ENCODE measurements at regions not wholly inside any gene's neighbourhood (a gene's known extent, or its start where the extent isn't known, plus 50 kb on each side); places are given as distances from the start of the nearest gene placed in this dataset.
"Not testable (repeated sequence)": the region's sequence is repeated elsewhere in the genome, so short reads cannot be mapped to it uniquely, and the experiment has no call there.

DNA sequence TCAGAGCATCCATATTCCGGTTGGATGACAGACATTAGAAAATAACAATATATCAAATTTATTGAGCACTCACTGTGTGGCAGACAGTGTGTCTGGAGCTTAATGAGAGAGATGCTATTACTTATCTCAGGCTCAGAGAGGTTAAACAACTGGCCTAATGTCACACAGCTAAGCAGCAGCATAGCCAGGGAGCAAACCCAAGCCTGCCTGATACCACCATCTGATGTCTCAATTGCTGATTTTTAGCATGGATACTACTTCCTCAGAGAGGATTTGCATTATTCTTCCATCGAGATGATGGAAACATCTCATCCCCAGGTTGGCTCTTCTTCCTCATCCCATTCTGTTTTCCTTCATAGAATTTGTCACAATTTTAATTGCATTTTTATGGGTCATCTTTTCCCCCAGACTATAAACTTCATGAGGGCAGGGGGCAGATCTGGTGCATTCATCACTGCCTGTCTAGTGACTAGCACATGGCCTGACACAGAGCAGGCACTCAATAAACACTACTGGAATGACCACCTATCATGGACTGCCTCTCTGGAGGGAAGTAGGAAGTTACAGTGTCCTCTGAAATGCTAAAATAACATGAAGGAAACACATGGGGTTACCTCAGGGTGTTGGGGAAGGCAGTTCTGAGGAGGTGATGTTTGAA is 344.8 kb upstream of the CCL2 start:
- no peak for DNase-seq

DNA sequence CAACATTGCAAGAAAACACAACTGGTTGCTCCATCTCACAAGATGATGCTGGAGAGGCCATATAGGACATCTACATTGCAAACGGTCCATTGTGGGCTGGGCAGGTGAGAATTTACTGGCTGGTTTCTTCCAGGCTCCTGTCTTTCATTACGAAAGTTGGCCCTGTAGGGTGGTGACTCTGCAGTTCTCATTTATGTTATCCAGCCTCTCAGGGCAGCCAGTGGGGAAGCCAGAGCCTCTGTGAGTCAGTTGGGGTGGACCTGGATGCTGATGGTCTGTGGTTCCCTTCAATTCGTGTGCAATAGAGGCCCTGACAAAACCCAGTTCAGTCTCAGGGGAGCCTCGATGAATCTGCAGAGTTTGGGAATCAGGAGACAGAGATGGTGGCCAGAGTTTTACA is 341.0 kb upstream of the CCL2 start:
- no peak for DNase-seq

DNA sequence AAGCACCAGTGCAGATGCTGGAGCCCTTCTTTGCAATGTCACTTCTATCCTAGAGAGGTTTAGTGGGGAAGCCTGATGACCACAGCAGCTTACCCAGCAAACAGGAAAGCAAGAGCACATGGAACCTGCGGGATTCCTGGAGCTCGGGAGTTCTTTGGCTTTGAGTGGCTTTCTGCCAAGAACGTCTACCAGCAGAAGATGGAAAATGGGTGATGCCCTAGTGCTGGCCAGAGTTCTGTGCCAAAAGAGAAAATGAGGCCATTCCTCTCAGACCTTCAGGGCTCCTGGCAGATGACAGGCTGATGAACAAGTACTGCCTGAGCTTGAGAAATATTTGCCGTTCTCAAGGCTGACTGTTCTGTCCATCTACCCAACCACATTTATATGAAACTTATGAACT is 332.1 kb upstream of the CCL2 start:
- DNase-seq, result no peak

DNA sequence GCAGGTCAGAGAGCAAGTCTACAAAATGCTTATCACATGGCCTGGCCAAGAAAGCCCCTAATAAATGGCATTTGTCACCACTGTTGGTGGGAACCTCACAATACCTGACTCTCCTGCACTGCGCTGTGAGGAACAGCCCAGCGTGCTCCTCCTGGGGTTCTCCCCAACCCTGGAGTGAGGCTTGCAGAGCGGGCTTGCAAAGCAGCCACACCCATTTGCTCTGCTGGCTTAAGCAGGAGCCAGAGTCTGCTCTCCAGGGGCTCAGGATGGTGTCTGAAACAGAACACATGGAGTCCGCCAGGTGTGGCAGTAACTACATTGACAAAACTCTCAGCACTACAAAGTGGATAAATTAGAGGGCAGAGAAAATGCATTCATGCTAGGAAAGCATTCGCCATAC is 331.0 kb upstream of the CCL2 start:
- no peak for DNase-seq

DNA sequence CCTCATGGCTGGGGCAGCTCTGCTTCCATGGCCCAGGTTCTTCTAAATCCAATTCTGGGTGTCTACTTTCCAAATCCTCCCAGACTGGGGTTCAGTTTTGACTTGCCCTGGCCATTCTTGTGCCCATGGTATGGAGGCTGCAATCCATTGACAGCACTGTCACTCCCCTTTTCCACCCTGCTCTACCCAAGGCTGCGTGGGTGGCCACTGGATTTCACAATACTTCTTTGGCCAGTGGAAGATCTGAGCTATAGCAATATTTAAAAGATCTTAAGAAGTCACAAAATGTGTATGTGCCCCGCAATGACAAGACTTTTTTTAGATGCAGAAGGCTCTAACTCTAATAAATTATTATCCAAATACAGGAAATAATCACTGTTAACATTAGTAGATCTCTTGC is 329.4 kb upstream of the CCL2 start:
- no peak for DNase-seq

DNA sequence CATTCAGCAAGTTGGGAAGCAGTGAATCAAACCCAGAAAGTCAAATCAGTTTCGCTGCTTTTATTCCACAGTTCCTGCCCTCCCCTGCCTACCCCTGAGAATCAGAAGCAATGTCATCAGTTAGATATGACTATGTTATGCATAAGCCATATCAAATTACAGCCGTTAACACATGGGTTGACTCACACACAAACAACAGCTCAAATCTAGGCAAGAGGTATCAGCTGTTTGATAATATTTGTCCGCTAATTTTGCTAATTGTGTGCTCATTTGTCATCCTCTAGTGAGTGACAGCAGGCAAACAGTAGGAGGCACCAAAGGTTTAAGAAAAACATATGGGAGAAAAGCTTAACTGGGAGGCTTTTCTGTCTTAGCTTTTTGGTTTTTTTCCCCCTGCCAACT is 327.4 kb upstream of the CCL2 start:
- no peak for DNase-seq

DNA sequence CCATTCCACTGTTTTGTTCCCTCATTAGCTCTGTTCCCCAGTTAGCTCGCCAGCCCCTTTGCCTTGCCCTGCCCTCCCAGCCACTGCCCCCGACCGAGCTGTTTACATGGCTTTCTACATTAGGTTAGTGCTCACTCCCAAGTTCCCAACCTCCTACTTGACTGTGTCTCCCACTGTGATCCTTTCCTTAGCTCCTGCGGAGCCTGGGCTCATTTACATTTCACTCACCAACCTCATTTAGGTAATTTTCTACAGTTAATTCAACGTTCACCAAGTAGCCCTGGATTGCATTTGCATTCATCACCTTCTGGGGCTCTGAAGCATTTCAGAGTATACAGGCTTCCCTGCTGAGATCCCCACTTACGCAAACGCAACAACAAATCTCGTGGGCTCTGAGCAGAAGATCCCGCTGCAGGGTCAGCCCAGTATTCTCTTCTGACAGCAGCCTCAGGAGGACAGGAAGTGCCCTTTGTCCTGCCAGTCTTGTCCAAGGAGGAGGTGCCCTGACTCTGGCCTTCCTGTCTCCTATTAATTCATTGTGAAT is 325.8 kb upstream of the CCL2 start:
- DNase-seq, result no peak

DNA sequence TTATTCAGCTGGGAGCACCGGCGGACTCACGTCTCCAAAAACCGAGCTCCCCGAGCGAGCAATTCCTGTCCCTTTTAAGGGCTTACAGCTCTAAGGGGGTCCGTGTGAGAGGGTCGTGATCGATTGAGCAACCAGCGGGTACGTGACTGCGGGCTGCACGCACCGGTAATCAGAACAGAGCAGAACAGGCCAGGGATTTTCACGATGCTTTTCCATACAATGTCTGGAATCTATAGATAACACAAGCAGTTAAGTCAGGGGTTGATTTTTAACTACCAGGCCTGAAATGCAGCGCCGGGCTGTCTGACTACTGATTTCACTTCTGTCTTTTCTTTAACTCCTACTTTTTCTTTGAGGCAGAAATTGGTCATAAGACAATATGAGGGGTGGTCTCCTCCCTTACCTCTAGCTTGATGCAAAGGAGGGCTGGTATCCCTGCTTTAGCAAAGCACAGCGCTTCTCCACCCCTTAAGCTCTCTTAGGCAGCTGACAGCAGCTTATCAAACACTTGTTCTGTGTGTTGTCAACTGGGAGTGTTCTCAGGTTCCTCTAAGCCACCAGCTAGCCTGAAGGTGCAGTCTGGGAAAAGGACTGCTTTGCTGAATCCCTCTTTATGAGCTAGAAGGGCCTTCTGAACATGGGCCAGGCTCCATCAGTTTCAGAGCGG is 323.8 kb upstream of the CCL2 start:
- not testable (repeated sequence) for DNase-seq

DNA sequence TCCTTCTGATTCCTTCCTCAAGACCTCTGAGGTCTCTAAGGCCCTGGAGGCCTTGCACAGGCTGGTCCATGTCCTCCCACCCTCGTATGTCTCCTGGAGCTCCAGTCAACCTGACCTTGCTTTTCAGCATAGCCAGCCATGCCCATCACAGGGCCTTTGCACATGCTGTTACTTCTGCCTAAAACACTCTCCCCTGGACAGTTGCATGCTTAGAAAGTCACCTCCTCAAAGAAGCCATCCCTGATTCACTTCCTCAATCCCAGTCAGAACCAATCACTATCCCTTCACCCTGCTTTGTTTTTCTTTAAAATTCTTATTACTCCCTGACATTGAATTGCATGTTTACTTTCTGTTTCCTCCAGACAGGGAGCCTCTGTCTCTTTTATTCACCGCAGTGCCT is 322.1 kb upstream of the CCL2 start:
- no peak for DNase-seq

DNA sequence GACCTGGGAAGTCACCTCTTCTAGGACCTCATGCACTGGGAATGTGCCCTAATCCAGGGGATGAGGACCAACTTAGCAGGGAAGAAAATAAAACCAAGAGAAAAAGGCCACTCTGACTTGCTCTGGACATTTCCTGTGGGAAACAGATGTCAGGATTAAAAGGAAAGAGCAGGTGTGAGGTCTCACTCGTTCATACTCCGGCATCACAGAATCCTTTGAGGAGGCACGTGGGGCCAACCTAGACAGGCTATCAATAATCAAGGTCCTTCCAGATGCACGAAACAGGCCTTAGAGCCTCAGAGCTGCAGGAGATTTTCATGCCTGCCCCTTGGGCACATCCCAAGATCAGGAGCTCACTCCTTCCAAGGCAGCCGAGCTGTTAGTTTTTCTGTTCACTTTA is 321.5 kb upstream of the CCL2 start:
- no peak for DNase-seq

DNA sequence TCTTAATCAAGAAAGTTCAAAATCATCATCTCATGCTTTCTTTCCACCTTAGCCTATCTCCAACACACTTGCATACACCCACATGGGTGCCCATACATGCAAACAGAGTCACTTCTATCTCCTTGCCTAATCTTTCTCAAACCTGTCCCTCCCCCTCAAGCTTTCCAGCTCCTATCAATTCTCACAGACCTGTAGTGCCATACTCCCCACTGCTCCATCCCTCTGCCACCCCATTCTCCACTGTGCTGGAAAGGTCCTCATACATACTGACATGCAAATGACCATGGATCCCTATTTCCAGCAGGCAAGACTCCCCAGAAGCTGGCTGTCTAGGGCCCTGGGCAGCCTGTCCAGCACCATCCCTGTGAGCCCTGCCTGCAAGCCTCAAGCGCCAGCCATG is 320.4 kb upstream of the CCL2 start:
- DNase-seq, result no peak

DNA sequence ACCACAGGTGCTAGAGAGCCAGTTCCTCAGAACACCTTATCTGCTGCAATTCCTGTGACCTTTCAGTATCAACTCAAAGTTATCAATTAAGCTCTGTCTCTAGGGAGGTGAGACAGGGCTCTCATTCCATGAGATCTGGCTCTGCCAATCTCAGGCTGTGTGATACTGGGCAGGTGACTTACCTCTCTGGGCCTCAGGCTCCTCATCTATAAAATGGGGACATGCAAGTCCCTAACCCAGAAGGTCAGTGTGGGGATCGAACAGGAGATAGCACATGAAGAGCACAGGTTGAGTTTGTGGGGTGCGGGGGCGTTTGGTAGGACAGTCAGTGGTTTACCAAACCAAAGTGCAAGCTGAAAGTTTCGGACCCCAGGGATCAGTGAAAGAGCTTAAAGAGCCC is 319.3 kb upstream of the CCL2 start:
- DNase-seq, result no peak

DNA sequence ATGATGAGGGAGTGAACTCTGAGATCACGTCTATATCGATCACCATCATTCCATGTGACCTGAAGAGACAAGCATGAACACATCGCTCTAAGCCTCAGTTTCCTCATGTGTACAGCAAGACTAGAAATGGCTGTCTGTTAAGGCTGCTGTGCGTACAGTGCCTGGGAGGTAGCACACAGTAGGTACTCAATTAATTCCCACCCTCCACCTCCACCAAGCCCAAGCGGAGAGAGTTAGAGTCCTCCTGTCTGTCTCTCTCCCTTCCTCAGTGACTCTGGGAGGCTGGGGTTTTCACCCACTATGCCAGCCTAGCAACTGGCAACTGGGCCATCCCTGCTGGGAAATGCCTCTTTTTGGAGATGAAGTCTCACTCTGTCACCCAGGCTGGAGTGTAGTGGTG is 318.3 kb upstream of the CCL2 start:
- DNase-seq, result no peak

DNA sequence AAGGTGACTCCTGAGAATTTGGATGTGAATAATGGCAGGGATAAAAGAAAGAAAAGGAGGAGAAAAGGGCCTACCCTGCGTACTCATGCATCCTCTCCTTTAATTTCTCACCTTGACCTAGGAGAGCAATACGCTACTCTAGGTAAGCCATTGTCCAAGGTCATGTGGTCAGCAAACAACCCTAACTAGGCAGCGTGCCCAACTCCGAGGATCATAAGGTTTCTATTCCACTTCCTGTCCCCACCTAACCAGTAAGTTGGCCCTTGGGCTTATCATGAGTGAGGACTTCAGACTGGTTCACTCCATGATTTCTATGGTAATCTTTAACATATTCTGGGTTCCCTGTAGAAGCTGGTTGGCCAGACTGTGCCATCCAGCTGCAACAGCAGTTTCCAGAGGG is 315.1 kb upstream of the CCL2 start:
- no peak for DNase-seq

DNA sequence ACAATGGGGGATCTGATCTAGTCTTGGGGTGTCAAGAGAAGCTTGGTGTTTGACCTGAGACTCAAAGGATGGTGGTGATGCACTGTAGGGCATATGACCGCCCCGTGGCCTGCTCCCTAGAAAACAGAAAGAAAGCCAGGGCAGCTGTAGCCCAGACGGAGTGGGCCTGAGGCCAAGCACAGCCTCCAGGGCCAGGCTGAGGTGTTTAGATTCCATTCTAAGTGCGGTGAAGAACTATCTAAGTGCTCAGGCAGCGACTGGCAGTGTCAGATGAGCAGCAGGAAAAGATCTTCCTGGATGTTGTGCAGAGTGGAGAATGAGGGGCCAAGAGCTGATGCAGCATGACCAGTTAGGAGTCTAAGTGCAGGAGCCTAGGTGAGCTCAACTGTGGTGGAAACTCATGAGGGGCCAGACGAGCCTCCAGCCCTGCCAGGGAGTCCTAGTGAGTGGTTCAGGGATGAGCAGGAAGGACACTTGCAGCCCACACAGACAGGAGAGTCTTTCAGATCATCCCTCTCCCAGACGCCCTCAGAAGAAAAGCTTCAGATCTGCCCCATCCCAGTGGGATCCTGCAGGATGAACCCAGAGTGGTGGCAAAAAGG is 314.2 kb upstream of the CCL2 start:
- no peak for DNase-seq

DNA sequence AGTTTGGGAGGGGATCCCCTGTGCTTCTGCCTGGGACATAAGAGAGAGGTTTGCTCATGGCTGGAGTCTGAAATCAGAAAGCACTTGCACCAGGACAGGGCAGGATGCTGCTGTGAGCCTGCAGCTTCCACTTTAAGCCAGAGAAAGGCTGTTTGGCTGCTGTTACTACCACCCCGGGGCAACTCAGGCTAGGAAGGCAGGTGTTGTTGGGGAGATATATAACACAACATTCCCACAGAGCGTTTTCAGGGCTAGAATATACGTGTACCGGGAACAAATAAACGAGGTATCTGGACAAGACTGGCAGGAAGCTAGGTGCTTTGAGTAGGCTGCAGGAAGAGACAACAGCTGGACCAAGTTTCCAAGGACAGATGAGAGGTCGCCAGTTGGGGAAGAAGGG is 313.3 kb upstream of the CCL2 start:
- DNase-seq, result no peak

DNA sequence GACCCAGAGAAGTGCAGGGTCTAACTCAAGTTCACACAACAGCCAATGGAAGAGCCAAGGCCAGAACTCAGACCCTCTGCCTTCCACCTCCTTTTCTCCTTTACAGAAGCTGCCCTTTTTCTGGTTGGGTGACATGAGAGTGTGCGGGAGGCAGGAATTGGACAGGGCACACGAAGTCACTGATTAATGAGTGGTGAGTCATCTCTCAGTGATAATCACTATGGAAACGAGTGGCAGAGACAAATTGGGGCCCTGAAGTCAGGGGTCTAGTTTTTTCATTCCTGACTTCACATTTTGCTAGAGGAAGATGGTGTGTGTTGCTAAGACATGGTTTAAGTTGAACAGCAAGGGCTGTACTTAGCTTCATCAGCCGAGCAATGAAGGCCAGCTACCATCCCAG is 312.7 kb upstream of the CCL2 start:
- no peak for DNase-seq

DNA sequence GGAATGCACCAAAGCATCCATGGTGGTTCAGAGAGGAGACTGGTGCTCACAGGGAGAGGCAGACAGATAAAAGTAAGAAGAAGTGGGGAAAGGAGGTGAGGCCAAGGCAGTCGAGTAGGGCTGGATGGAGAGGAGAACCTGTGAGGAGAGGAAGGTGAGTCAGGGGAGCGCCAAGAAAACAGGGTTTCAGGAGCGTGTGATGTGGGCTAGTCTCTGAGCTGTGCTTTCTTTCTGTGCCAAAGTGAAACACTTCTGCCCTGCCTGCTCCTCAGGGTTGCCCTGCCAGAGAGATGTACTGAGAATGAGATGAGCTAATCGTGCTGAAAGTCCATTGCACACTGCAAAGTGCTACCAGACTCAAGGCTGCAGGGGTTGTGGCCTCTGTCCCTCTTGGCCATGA is 310.7 kb upstream of the CCL2 start:
- no peak for DNase-seq

DNA sequence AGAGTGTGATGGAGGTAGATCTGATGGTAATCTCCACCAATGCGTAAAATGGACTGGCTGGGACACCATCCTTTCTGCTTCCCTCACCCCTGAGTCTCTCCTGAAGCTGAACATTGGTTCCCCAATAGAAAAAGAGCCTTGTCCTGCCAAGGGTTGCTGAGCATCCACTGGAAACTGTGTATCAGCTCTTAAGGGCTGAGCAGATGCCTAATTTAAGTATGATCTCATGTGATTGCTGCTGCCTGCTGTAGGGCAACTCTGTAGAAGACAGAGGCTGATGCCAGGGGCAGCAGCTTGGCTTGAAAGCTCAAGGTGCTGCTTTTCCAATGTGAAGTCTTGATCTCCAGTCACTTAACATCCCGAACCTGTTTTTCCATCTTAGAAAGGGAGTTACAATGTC is 310.3 kb upstream of the CCL2 start:
- no peak for DNase-seq

DNA sequence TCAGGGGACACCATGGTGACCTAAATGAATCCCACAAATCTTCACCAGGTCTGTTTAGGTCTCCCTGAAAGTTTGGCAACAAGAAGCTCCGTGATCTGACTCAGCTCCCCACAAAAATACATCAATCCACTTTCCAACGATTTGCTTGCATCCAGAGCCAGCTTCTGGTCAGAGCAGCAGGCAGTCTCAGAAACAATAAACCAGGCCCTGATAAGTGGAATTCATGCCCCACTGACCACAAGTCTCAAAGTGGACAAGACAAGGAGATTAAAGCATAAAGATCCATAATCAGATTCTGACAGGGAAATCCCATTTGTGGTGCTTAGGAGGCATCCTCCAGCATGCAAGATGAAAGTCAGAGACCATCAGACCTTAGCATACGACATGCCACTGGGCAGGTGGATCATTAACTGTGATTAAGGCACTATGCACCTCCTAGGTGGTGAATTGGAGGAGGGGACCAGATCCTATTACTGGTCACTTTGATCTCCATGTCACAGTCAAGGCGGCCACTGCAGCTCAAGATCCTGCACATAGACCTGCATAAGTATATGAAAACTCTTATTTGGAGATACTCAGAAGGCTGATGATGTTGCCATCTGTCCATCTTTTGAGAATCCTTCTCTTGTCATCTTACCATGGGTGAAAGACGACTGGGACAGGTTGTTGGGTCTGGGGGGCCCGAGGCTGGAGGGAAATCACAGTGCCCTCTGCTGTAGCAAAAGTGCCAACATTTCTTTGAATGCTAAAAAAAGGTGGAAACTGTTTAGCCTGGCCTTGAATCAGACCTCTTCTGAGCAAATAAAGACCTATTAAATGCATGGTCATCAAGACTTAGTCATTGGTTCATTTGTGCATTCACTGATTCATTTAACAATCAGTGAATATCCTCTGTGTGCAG is 309.2 kb upstream of the CCL2 start:
- DNase-seq, result no peak

DNA sequence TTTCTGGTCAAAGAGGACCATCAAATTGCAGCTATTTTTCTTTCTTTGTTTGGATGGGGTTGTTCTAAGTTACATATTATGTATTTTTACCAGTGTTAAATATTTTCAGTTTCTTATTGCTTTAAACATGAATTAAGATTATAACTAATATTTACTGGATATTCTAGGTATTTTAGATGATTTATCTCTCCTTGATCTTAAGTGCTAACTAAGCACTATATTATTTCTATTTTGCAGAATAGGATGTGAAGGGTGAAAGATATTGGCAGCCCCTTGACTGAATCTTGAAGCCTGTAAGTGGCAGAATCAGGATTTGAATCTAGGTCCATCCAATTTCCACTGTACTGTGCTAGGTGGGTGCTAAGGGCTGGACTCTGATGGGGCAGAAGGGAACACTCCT is 307.3 kb upstream of the CCL2 start:
- no peak for DNase-seq

DNA sequence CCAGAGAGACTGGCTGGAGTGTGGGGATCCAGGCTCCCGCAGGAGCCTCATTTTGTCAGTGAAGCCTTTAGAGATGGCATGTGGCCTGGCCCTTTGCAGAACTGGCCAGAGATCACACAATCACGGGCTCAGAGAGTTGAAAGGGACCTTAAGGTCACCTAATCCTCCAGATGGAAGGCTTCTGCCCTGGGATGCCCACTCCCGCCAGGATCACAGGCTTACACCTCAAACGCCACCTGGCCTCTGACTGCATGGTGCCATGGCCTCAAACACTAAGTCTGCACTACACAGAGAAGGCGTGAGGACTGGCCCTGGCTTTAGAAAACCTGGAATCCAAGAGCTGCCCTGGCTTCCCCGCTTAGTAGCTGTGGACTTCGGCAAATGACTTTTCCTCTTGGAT is 306.8 kb upstream of the CCL2 start:
- DNase-seq, result no peak

DNA sequence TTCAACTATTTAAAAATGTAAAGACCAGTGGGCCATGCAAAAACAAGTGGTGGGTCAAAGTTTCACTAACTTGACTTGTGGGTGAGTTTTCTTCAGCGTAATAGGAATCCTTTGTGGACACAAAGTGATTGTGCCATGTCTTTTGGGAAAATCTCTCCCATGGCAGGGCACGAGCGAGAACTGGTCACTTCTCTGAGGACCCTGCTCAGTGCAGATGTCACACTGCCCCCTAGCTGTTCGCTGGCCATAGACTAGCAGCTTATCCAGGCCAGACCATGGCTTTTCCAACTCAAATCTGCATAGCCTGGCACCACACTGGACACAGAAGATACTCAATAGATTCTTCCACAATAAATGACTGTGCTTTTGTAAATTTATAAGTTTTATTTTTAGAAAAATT is 306.0 kb upstream of the CCL2 start:
- DNase-seq, result no peak

DNA sequence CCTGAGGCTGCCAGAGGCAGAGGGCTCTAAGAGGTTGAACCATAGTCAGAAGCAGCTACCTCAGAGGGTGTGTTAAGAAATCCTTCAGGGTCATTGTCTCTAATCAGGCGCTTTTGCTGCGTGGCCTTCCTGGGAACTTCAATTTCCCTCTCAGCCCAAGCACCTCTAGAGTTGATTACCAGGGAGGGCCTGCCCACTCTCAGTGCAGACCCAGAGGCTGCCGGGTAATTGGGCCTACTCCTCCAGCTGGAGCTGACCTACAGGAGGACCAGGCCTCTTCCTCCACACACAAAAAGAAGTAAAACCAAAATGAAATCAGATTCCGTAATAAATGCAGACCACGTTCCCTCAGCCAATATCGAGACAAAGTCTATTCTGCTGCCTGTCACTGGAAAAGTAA is 305.0 kb upstream of the CCL2 start:
- no peak for DNase-seq
